Natural killer cell (primary cell): ENCODE measurements at regions not wholly inside any gene's neighbourhood (a gene's known extent, or its start where the extent isn't known, plus 50 kb on each side); places are given as distances from the start of the nearest gene placed in this dataset.

ENCODE experiments used
- ATAC-seq, 3 donors: fragments of 150-1000 bp in 2 of 3; fragments of 200-7000 bp in 1 of 3; cut with Tn5 transposase; 1 replicate in 1 of 3; 2 replicates in 2 of 3; pipeline ENCODE4 v1.10.0; 2021; ENCODE audit warnings: mild to moderate bottlenecking in 2 of 3, moderate library complexity in 2 of 3
- DNase-seq, 2 donors: peaks; one replicate each; pipeline versions ENCODE4 v3.0.0 to v3.0.0-alpha.2; 2013 to 2021; ENCODE audit warnings: mixed read lengths in 1 of 2
- H3K27ac ChIP-seq: one replicate; pipeline ENCODE4 v1.5.1; 2013; ENCODE audit warnings: mild to moderate bottlenecking, low read length
- H3K27me3 ChIP-seq: one replicate; pipeline ENCODE4 v1.6.1; 2013; ENCODE audit warnings: low read length; ENCODE audit not compliant: control insufficient read depth, insufficient read depth
- H3K36me3 ChIP-seq: one replicate; pipeline ENCODE4 v1.6.1; 2013; ENCODE audit warnings: low read length; ENCODE audit not compliant: control insufficient read depth, insufficient read depth
- H3K4me1 ChIP-seq: one replicate; pipeline ENCODE4 v1.6.1; 2013; ENCODE audit warnings: low read length; ENCODE audit not compliant: control insufficient read depth, insufficient read depth
- H3K4me3 ChIP-seq: one replicate; pipeline ENCODE4 v1.5.1; 2013; ENCODE audit warnings: low read length
- H3K9me3 ChIP-seq: one replicate; pipeline ENCODE4 v1.6.1; 2013; ENCODE audit warnings: low read length; ENCODE audit not compliant: control insufficient read depth, insufficient read depth
- H3K27ac Mint-ChIP-seq, 2 donors: one replicate each; pipeline ENCODE4 v1.8.0; 2022; ENCODE audit warnings: mild to moderate bottlenecking in 2 of 2, mixed read lengths in 2 of 2, moderate library complexity in 1 of 2
- H3K27me3 Mint-ChIP-seq, 2 donors: one replicate each; pipeline ENCODE4 v1.8.0; 2022; ENCODE audit warnings: low read depth in 2 of 2, mixed read lengths in 2 of 2
- H3K36me3 Mint-ChIP-seq: one replicate; pipeline ENCODE4 v1.8.0; 2022; ENCODE audit warnings: mixed read lengths
- H3K4me1 Mint-ChIP-seq, 2 donors: one replicate each; pipeline ENCODE4 v1.8.0; 2022; ENCODE audit warnings: mixed read lengths in 2 of 2
- H3K4me3 Mint-ChIP-seq: one replicate; pipeline ENCODE4 v1.8.0; 2022; ENCODE audit warnings: mild to moderate bottlenecking, moderate library complexity, mixed read lengths
- H3K9me3 Mint-ChIP-seq, 2 donors: one replicate each; pipeline ENCODE4 v1.8.0; 2022; ENCODE audit warnings: mixed read lengths in 2 of 2
- CTCF ChIP-seq: fragments of 200-600 bp; IDR thresholded peaks from one replicate; pipeline ENCODE4 v1.8.0; 2022; ENCODE audit warnings: antibody characterized with exemption
- WGBS: methylation state at CpG from one replicate; pipeline ENCODE4 v1.1.7; 2013; ENCODE audit warnings: missing lambda C conversion rate; ENCODE audit not compliant: insufficient coverage; 5-methylcytosine and 5-hydroxymethylcytosine counted together
- intact Hi-C: fragments of 100-400 bp; cut with micrococcal nuclease; formaldehyde crosslinking; loops from one replicate; pipeline ENCODE4 v1.14.2; 2022

DNA sequence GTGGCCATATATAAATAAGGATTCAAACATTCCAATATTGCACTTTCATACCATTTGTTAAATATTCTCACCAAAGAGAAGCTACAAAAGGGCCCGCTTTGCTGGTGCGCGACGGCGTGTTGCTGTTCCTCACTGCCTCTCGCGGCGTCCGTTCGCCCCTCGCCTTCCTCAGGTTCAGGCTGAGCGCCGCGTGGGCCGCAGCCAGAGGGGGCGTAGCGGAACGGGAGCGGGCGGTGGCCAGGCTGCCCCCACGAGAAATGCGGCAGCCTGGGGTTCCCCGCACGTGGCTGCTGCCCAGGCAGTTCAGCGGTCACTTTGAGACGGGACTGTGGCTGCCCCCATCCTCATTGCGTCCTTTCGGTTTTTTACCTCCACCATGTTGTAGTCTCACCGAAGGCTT lies 67.3 kb upstream of the VWDE start:
- no peak for ATAC-seq
- intact Hi-C loops: no loop called here
- Mint-ChIP-seq H3K27me3 (no peaks in the 10 kb centered on the region), H3K4me3 (no peak overlapping the region), H3K36me3 (no peaks in the 10 kb centered on the region), H3K4me1 (no peaks in the 10 kb centered on the region), H3K9me3 (no peaks in the 10 kb centered on the region), H3K27ac (no peak overlapping the region)
- no peaks in the 10 kb centered on the region for H3K4me1 ChIP-seq
- no peak for TF ChIP-seq CTCF
- H3K27me3 ChIP-seq: no peaks in the 10 kb centered on the region
- H3K36me3 ChIP-seq: no peaks in the 10 kb centered on the region
- no peak overlapping the region for H3K27ac ChIP-seq
- H3K4me3 ChIP-seq: no peak overlapping the region
- H3K9me3 ChIP-seq: no peaks in the 10 kb centered on the region
- WGBS: 96% methylated on average over 29 of the region's 29 CpGs
- DNase-seq: no peak

GRCh38 chr7:12474035-12474434 lies 70.4 kb upstream of the VWDE start:
- H3K27ac Mint-ChIP-seq: no peak overlapping the region
- no peak overlapping the region for H3K4me3 Mint-ChIP-seq
- Histone ChIP-seq H3K27ac (no peak overlapping the region), H3K27me3 (no peaks in the 10 kb centered on the region), H3K4me3 (no peak overlapping the region), H3K4me1 (no peaks in the 10 kb centered on the region), H3K36me3 (no peaks in the 10 kb centered on the region), H3K9me3 (no peaks in the 10 kb centered on the region)
- H3K27me3 Mint-ChIP-seq: no peaks in the 10 kb centered on the region
- intact Hi-C loops: no loop called here
- no peaks in the 10 kb centered on the region for H3K36me3 Mint-ChIP-seq
- no peak for DNase-seq
- TF ChIP-seq CTCF: no peak
- no peaks in the 10 kb centered on the region for H3K4me1 Mint-ChIP-seq
- 88% methylated on average over 2 of the region's 4 CpGs for WGBS
- no peak for ATAC-seq
- no peaks in the 10 kb centered on the region for H3K9me3 Mint-ChIP-seq

DNA sequence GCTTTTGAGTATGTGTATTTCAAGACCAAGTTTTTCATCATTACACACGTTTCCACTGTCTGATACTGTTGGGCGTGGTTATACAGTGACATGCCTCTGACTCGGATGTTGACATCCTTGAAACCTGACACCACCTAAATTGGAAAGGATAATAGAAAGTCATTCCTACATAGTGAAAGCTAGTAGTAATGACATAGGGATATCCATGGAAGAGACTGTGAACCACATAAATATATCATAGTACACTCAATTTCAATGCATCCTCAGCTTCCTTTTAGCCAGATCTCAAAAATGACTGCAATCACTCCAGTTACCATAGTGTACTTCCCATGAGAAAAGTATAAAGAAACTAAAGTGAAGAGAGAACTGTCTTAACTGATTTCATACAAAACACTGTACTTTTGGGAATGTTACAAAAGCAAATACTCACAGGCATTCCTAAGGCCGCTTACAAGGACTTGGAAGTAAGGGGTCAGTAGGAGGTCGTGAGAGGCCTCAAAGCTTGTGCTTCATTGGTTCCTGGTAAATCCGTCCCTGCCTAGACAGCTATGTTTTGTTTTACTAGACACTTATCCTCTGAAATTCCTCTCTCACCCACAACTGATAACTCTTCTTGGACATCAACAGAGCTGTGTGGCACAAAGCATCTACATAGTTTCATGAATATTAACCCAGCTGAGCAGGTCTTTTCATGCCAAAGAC lies 71.8 kb upstream of the VWDE start:
- no peak for TF ChIP-seq CTCF
- intact Hi-C loops: no loop called here

GRCh38 chr7:12477620-12478019 lies 74.0 kb upstream of the VWDE start:
- no peaks in the 10 kb centered on the region for H3K36me3 ChIP-seq
- Mint-ChIP-seq H3K27me3 (no peaks in the 10 kb centered on the region), H3K4me1 (no peaks in the 10 kb centered on the region), H3K4me3 (no peak overlapping the region), H3K27ac (no peak overlapping the region), H3K9me3 (no peaks in the 10 kb centered on the region), H3K36me3 (no peaks in the 10 kb centered on the region)
- no peaks in the 10 kb centered on the region for H3K4me1 ChIP-seq
- TF ChIP-seq CTCF: no peak
- H3K27me3 ChIP-seq: no peaks in the 10 kb centered on the region
- WGBS: no CpG with 5 or more reads among the region's 3 CpGs
- DNase-seq (no peak), ATAC-seq (no peak)
- no peak overlapping the region for H3K27ac ChIP-seq
- intact Hi-C loops: no loop called here
- H3K4me3 ChIP-seq: no peak overlapping the region
- no peaks in the 10 kb centered on the region for H3K9me3 ChIP-seq

More for the DNA sequence above, 71.8 kb upstream of the VWDE start:
- ATAC-seq: no peak
- no peaks in the 10 kb centered on the region for H3K4me1 ChIP-seq
- no peak overlapping the region for H3K4me3 ChIP-seq
- H3K27ac ChIP-seq: no peak overlapping the region
- H3K9me3 ChIP-seq: no peaks in the 10 kb centered on the region
- no peaks in the 10 kb centered on the region for H3K36me3 ChIP-seq
- H3K36me3 Mint-ChIP-seq: no peaks in the 10 kb centered on the region
- no peaks in the 10 kb centered on the region for H3K27me3 ChIP-seq
- H3K4me3 Mint-ChIP-seq: no peak overlapping the region
- no peak overlapping the region for H3K27ac Mint-ChIP-seq
- no peaks in the 10 kb centered on the region for H3K9me3 Mint-ChIP-seq
- WGBS: 71% methylated on average over 4 of the region's 6 CpGs
- H3K27me3 Mint-ChIP-seq: no peaks in the 10 kb centered on the region
- H3K4me1 Mint-ChIP-seq: no peaks in the 10 kb centered on the region
- no peak for DNase-seq
